NCI-H146 treated with DMSO at 0.1 percent for 48 hours (cell line): ENCODE measurements at regions not wholly inside any gene's neighbourhood (a gene's known extent, or its start where the extent isn't known, plus 50 kb on each side); places are given as distances from the start of the nearest gene placed in this dataset.

Source experiments
- DNase-seq: peaks from one replicate; lab custom pipeline; 2025; ENCODE audit not compliant: unreplicated experiment; lab: John Stamatoyannopoulos, UW

DNA sequence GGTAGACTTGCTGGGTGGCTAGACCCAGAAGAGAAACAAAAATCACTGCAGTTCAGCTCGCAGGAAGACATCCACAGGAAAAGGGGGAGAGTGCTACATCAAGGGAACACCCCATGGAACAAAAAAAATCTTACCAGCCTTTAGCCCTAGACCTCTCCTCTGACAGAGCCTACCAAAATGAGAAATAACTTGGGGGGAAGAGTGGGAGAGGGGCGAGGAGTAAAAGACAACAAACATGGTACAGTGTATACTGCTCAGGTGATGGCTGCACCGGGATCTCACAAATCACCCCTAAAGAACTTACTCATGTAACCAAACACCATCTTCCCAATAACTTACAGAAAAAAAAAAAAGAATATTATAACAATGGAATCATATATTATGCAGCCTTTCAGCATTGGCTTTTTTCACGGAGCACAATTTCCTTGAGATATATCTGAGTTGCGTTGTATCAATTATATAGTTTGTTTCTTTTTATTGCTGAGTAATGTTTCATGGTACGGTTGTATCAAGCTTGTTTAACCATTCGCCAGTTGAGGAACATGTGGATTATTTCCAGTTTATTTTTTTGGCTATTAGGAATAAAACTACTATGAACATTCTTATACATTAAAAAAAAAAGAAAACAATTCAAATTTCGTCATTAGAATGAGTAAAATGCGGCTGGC is 90.9 kb downstream of the ZNF280B start:
- DNase-seq: no peak

GRCh38 chr22:22418163-22418549 is 90.4 kb downstream of the ZNF280B start:
- DNase-seq: no peak

- no peak for DNase-seq
Observed at GRCh38 chr22:22418957-22419356, 89.6 kb downstream of the ZNF280B start.

GRCh38 chr22:22420580-22420979 is 88.0 kb downstream of the ZNF280B start:
- DNase-seq: no peak

DNA sequence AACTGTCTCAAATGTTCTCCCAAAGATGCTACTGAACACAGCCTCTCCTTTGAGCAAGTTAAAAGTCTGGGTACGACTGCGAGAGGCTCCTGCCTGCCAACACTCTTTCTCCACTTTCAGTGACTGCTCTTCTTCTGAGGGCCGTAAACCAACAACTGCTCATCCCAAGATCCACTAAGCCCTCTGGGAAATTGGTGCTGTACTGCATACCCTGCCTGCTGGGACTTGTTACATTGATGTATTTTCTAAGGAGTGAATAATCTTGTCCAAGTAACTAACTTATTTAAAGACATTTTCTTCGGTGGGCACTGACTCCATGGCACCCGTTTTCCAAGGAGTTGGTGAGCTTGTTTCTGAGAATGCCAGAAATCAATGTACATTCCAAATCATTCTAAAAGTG is 87.2 kb downstream of the ZNF280B start:
- no peak for DNase-seq

DNA sequence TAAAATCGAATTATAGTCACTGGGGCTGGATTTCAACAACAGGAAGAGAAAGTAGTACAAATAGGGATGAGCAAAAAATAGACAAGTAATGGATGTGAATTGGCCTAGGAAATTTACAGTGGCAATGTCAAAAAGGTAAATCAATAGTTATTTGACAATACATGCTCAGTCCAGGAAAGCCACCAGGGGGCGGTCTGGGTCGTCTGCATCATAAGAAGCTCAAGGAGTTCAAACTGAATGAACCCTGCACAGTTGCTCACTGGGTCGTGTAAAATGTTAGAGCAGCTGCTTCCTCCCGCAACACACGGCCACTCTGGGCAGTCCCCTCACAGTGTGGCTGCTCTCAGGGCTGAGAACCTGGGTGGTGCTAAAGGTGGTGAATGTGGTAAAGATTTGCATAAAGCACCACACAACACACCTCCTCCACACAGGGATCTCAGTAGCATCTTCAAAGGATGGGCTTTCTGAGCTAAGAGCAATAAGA is 85.9 kb downstream of the ZNF280B start:
- DNase-seq: peak; percentile 35

DNA sequence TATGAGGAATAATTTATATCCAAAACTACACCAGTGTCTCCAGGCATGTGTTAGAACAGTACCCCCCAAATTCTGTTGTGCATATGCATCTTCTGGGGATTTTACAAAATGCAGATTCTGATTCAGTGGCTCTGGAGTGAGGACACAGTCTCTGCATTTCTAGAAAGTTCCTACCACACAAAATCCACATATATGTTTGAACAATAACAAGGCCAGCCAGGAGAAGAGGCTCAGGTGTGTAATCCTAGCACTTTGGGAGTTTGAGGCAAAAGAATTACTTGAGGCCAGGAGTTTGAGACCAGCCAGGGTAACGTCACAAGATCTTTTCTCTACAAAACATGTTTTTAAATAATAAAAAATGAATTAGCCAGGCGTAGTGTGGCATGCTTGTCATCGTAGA is 84.9 kb downstream of the ZNF280B start:
- DNase-seq: no peak

GRCh38 chr22:22424210-22424800 is 84.2 kb downstream of the ZNF280B start:
- no peak for DNase-seq

DNA sequence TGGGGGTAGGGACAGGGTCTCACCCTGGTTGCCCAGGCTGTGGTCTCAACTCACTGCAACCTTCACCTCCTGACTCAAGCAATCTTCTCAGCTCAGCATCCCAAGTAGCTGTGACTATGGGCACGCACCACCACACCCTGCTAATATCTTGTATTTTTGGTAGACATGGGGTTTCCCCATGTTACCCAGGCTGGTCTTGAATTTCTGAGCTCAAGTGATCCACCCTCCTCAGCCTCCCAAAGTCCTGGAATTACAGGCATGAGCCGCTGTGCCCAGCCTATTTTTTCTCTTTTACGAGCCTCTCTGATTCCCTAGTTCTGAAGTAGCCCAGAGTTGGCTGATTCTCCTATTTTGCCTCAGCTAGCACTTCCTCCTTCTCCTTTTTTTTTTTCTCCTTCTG is 83.6 kb downstream of the ZNF280B start:
- DNase-seq: no peak

- DNase-seq: peak; percentile 10
Observed at GRCh38 chr22:22425356-22425755, 83.2 kb downstream of the ZNF280B start.

DNA sequence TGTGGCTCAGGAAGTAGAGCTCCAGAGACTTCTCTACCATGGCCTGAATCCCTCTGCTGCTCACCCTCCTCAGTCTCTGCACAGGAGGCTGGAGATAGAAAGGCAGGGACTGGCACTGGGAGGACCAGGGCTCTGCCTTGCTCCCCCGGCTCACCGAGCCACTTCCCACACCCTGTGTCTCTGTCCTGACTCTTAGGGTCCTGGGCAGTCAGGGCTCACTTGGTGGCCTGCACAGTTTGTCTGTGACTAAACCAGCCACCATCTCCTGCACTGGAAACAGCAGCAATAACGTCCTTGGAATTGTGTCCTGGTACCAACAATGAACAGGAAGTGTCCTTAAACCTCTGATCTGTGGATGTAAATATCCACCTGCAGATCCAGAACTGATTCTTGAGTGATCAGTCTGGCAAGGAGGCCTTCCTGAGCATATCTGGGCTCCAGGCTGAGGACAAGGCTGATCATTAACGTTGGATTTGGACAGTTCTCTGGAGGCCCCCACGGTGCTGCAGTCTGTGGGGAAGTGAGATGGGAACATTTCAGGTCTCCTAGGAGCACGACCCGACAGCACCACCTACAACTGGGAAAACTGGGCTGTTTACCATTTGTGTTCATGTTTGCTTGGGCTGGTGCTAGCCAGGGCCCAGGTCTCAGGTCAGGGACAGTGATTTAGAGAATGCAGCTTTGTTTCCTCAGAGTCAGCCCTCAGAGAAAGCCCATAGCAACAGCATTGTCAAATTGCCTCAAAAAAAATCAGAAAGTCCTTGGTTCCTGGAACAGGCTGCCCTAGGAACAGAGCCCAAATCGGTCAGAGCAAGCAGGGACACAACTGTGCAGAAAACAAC is 82.5 kb downstream of the ZNF280B start:
- no peak for DNase-seq

- DNase-seq: no peak
Observed at GRCh38 chr22:22427542-22428065, 80.9 kb downstream of the ZNF280B start.

DNA sequence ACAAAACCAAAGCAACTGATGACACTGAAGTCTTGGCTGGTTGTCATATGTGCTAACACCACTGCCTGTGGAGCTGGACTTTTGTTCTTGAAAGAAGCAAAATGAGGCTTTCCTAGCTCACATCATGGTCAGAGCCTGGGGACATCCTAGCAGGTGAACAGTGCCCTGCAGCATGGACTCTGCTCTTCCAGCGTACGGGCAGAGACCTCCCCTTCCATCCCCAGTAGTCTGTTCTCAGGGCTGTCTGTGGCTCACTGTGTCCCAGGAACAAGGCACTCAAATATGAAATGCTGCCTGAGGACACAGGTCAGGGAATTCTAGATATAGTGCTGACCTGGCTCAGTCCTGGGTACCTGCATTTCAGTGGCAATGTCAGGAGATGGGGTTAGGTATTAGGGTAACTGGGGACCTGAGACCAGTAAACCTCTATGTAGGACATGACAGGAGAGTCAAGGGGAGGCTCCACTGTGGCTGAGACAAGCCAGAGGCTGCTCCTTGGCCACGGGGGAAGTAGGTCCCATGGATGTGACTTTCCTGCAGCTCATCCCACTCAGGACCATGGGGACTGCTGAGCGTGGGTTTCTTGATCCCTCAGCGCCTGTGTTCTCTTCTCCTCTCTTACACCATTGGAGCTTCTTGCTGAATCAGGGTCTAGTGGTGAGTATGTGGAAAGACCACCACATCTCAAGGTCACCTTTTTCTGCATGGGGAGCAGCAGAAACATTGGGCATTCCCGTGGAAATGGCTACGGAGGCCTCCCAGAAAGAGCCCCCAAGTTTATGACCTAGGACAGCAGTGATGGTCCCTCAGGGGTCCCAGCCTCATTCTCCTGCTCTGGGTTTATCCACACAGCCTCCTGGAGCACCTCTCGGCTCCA is 80.1 kb downstream of the ZNF280B start:
- DNase-seq: no peak

- DNase-seq: no peak
Observed at GRCh38 chr22:22429369-22430108, 79.0 kb downstream of the ZNF280B start.

- no peak for DNase-seq
Observed at GRCh38 chr22:22430111-22430820, 78.3 kb downstream of the ZNF280B start.

GRCh38 chr22:22431271-22432220 is 77.0 kb downstream of the ZNF280B start:
- DNase-seq: peak; percentile 49

DNA sequence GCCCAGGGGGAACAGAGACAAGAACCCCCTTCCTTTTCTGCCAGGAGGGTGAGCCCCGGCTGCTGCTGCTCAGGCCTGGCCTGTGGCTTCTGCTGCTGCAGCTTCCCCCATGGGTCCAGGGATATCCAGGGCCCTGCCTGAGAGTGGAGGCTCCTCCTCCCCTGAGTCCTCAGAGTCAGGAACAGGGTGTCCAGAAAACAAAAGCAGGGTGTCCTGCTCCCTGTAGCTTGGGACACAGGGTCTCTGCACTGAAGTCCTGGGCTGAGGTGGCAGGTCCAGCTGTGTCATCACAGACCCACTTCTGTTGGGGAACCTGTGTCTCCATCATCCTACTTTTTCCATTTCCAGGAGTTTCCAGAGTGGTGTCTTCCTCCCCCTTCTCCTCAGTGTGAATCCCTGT is 76.1 kb downstream of the ZNF280B start:
- DNase-seq: no peak

GRCh38 chr22:22432937-22433336 is 75.6 kb downstream of the ZNF280B start:
- DNase-seq: no peak
